ENCODE measurements at regions not wholly inside any gene's neighbourhood (a gene's known extent, or its start where the extent isn't known, plus 50 kb on each side); places are given as distances from the start of the nearest gene placed in this dataset. TPM values are rescaled to one million over a fixed set of nuclear protein-coding genes. Genes with fewer than 3 reads are reported as not detected.
"Not testable (repeated sequence)": the region's sequence is repeated elsewhere in the genome, so short reads cannot be mapped to it uniquely, and the experiment has no call there.

- intact Hi-C loops (cut with micrococcal nuclease; ENCODE audit: unreplicated experiment) = no loop called here
- ChIA-PET POLR2A (ENCODE audit: low non-redundant PET) (no interaction called here), CTCF (no interaction called here)
- DNase-seq (ENCODE audit: low spot score) = peak; percentile 4
- Histone ChIP-seq H3K4me3 (ENCODE audit: low read depth, low read length, poor library complexity, severe bottlenecking) (no peak overlapping the region), H3K27me3 (replicated peaks; ENCODE audit: insufficient read depth, low read depth, low read length, poor library complexity) (no peaks in the 10 kb centered on the region), H3K4me1 (ENCODE audit: insufficient read depth, low read length, poor library complexity, severe bottlenecking) (no peaks in the 10 kb centered on the region), H3K9me3 (ENCODE audit: low read depth, low read length, poor library complexity, severe bottlenecking) (no peaks in the 10 kb centered on the region), H3K27ac (ENCODE audit: low read depth, low read length, poor library complexity, severe bottlenecking) (no peak overlapping the region), H3K36me3 (ENCODE audit: insufficient read depth, low read length, poor library complexity, severe bottlenecking) (no peaks in the 10 kb centered on the region)
- no TSS peak for BruUV-seq (replicated peaks)
- TF ChIP-seq CTCF (conservative IDR thresholded peaks at IDR 0.05; ENCODE audit: low read depth, low read length) (no peak), EZH2 (IDR thresholded peaks at IDR 0.05; ENCODE audit: borderline replicate concordance, low read depth, low read length, poor library complexity, severe bottlenecking) (no peak)
Measured at GRCh38 chr18:28248653-28249052, 71.7 kb upstream of the CDH2 start.

GRCh38 chr18:28240626-28241025 is 63.7 kb upstream of the CDH2 start:
- POLR2A ChIA-PET (ENCODE audit: low non-redundant PET); H3K4me1 ChIP-seq (ENCODE audit: insufficient read depth, low read length, poor library complexity, severe bottlenecking); H3K9me3 ChIP-seq (ENCODE audit: low read depth, low read length, poor library complexity, severe bottlenecking); CTCF ChIA-PET; H3K4me3 ChIP-seq (ENCODE audit: low read depth, low read length, poor library complexity, severe bottlenecking); H3K36me3 ChIP-seq (ENCODE audit: insufficient read depth, low read length, poor library complexity, severe bottlenecking); intact Hi-C loops (cut with micrococcal nuclease; ENCODE audit: unreplicated experiment); DNase-seq (ENCODE audit: low spot score); H3K27me3 ChIP-seq (replicated peaks; ENCODE audit: insufficient read depth, low read depth, low read length, poor library complexity); H3K27ac ChIP-seq (ENCODE audit: low read depth, low read length, poor library complexity, severe bottlenecking); BruUV-seq (replicated peaks): not testable (repeated sequence)

- CTCF ChIA-PET = no interaction called here
- Histone ChIP-seq H3K9me3 (ENCODE audit: low read depth, low read length, poor library complexity, severe bottlenecking) (no peaks in the 10 kb centered on the region), H3K4me1 (ENCODE audit: insufficient read depth, low read length, poor library complexity, severe bottlenecking) (no peaks in the 10 kb centered on the region), H3K27ac (ENCODE audit: low read depth, low read length, poor library complexity, severe bottlenecking) (no peak overlapping the region), H3K4me3 (ENCODE audit: low read depth, low read length, poor library complexity, severe bottlenecking) (no peak overlapping the region), H3K27me3 (replicated peaks; ENCODE audit: insufficient read depth, low read depth, low read length, poor library complexity) (no peaks in the 10 kb centered on the region), H3K36me3 (ENCODE audit: insufficient read depth, low read length, poor library complexity, severe bottlenecking) (no peaks in the 10 kb centered on the region)
- POLR2A ChIA-PET (ENCODE audit: low non-redundant PET) = no interaction called here
- no TSS peak for BruUV-seq (replicated peaks)
- intact Hi-C loops (cut with micrococcal nuclease; ENCODE audit: unreplicated experiment) = no loop called here
- TF ChIP-seq CTCF (conservative IDR thresholded peaks at IDR 0.05; ENCODE audit: low read depth, low read length) (no peak), EZH2 (IDR thresholded peaks at IDR 0.05; ENCODE audit: borderline replicate concordance, low read depth, low read length, poor library complexity, severe bottlenecking) (no peak)
- no peak for DNase-seq (ENCODE audit: low spot score)
Measured at GRCh38 chr18:28236487-28236886, 59.6 kb upstream of the CDH2 start.

Small RNAs in the stretch of these regions (microRNA-seq; reads per million reads assigned to microRNA genes)
- gene MIR302F = not detected

All from A673 (cell line).